ENCODE measurements at regions not wholly inside any gene's neighbourhood (a gene's known extent, or its start where the extent isn't known, plus 50 kb on each side); places are given as distances from the start of the nearest gene placed in this dataset.
A peak's percentile ranks its signal among the peaks of the same experiment; 100 is the strongest.

- no peaks in the 10 kb centered on the region for H3K27me3 ChIP-seq
- no peak overlapping the region for H3K27ac ChIP-seq
- H3K36me3 ChIP-seq = no peaks in the 10 kb centered on the region
- DNase-seq (ENCODE audit: low read depth in 1 of 2, low spot score in 1 of 2) = peak in 1 of 2 donors; percentile 57
- no peaks in the 10 kb centered on the region for H3K4me1 ChIP-seq (ENCODE audit: low read depth)
- no peaks in the 10 kb centered on the region for H3K9me3 ChIP-seq (ENCODE audit: low read depth)
- TF ChIP-seq CTCF (IDR thresholded peaks at IDR 0.05; ENCODE audit: low read depth, low read length) = no peak
- H3K4me3 ChIP-seq = no peak overlapping the region
Observed at GRCh38 chr2:34570266-34570872, 971.3 kb upstream of the FAM98A start.

GRCh38 chr2:34567128-34567527 lies 968.0 kb upstream of the FAM98A start:
- Histone ChIP-seq H3K27me3 (no peaks in the 10 kb centered on the region), H3K27ac (no peak overlapping the region)
- no peak for TF ChIP-seq CTCF (IDR thresholded peaks at IDR 0.05; ENCODE audit: low read depth, low read length)

DNA sequence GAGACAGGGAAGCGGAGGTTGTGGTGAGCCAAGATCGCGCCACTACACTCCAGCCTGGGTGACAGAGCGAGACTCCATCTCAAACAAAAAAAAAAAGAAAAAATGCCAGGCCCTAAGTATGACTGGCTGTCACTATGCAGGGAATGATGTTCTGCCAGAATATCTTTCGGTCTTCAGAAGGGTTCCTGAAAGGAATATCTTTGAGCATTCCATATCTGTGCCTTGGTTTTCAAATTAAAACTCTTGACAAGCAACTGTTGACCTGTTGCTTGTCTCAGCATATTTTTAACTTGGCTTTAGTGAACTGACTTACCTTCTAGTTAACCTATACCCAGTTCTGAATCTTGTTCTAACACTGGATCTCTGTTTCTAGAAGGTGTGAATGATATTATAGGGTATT lies 953.2 kb upstream of the FAM98A start:
- no peaks in the 10 kb centered on the region for H3K27me3 ChIP-seq
- no peaks in the 10 kb centered on the region for H3K36me3 ChIP-seq
- no peak overlapping the region for H3K27ac ChIP-seq
- no peak for TF ChIP-seq CTCF (IDR thresholded peaks at IDR 0.05; ENCODE audit: low read depth, low read length)
- H3K9me3 ChIP-seq (ENCODE audit: low read depth) = no peaks in the 10 kb centered on the region
- H3K4me1 ChIP-seq (ENCODE audit: low read depth) = no peaks in the 10 kb centered on the region
- DNase-seq (ENCODE audit: low read depth in 1 of 2, low spot score in 1 of 2) = no peak
- no peak overlapping the region for H3K4me3 ChIP-seq

More at GRCh38 chr2:34567128-34567527, 968.0 kb upstream of the FAM98A start:
- DNase-seq (ENCODE audit: low read depth in 1 of 2, low spot score in 1 of 2) = no peak
- Histone ChIP-seq H3K4me3 (no peak overlapping the region), H3K36me3 (no peaks in the 10 kb centered on the region), H3K4me1 (ENCODE audit: low read depth) (no peaks in the 10 kb centered on the region), H3K9me3 (ENCODE audit: low read depth) (no peaks in the 10 kb centered on the region)

- Histone ChIP-seq H3K9me3 (ENCODE audit: low read depth) (no peaks in the 10 kb centered on the region), H3K27me3 (no peaks in the 10 kb centered on the region), H3K4me3 (no peak overlapping the region), H3K36me3 (no peaks in the 10 kb centered on the region), H3K4me1 (ENCODE audit: low read depth) (no peaks in the 10 kb centered on the region), H3K27ac (no peak overlapping the region)
- TF ChIP-seq CTCF (IDR thresholded peaks at IDR 0.05; ENCODE audit: low read depth, low read length) = no peak
- DNase-seq (ENCODE audit: low read depth in 1 of 2, low spot score in 1 of 2) = no peak
Observed at GRCh38 chr2:34549710-34550345, 950.7 kb upstream of the FAM98A start.

DNA sequence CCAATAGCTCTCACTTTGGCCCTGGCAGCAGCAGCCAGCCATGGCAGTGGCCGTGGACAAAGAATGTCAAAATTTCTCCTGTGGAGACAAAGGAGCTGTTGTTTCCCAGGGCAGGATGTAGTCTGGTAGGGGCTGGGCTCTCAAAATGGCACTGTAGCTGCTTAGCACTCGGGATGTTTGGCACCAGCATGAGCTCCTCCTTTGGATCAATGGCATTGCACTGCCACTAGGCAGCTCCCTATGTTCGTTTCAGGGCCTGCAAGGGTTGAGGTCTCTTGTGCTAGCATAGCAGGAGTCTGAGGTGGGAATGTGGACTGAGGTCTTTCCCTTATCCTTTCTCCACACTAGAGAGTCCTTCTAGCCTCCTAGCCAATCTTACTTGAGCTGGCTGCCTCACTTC lies 948.8 kb upstream of the FAM98A start:
- Histone ChIP-seq H3K4me3 (no peak overlapping the region), H3K27ac (no peak overlapping the region), H3K27me3 (no peaks in the 10 kb centered on the region), H3K4me1 (ENCODE audit: low read depth) (no peaks in the 10 kb centered on the region), H3K9me3 (ENCODE audit: low read depth) (no peaks in the 10 kb centered on the region), H3K36me3 (no peaks in the 10 kb centered on the region)
- no peak for DNase-seq (ENCODE audit: low read depth in 1 of 2, low spot score in 1 of 2)
- TF ChIP-seq CTCF (IDR thresholded peaks at IDR 0.05; ENCODE audit: low read depth, low read length) = no peak
